Left hindlimb (tissue), 1 donor: ENCODE measurements at regions not wholly inside any gene's neighbourhood (a gene's known extent, or its start where the extent isn't known, plus 50 kb on each side); places are given as distances from the start of the nearest gene placed in this dataset.
"Not testable (repeated sequence)": the region's sequence is repeated elsewhere in the genome, so short reads cannot be mapped to it uniquely, and the experiment has no call there.

ENCODE experiments used
- DNase-seq: peaks from one replicate; pipeline ENCODE4 v3.0.0-alpha.2; 2018

- DNase-seq: no peak
Observed at GRCh38 chr20:55038684-55039083, 563.3 kb downstream of the DOK5 start.

- no peak for DNase-seq
Observed at GRCh38 chr20:55031971-55032370, 556.6 kb downstream of the DOK5 start.

- DNase-seq: no peak
Observed at GRCh38 chr20:55014766-55015165, 539.4 kb downstream of the DOK5 start.

DNA sequence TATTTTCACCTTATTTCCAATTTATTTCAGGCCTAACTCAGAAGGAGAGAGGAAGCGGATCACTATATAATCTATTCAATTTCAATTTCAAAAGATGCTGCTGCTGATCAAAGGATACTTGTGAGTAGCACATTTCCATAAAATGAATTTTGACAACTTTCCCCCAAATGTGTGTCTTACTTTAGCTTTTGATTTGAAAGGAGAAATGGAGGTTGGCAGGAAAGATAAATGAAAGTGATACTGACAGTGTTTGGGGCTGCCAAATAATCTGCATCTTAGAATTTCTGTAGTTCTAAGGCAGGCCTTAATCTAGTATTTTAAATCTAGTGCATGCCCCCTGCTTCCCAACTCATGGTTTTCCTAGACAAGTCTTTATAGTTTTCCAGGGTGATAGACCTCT lies 535.4 kb downstream of the DOK5 start:
- DNase-seq: no peak

GRCh38 chr20:55009066-55009465 lies 533.7 kb downstream of the DOK5 start:
- no peak for DNase-seq

DNA sequence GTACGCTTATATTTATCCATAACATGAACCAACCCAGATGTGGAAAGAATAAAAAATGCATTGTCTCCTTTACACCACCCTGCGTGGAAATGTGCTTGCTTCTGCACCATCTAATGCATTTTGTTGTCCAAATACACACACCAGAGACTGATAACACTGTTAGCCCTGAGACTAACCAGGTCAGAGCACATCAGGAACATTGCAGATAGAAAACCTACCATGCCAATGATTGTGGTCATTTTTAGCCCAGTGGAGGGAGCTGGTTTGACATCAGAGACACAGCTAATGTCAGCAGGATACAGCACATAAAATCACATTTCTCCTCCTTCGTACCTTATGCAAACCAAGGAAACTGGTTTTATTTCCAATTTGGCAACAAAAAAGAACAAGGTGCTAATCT lies 528.7 kb downstream of the DOK5 start:
- DNase-seq: no peak

GRCh38 chr20:54995553-54995952 lies 520.2 kb downstream of the DOK5 start:
- DNase-seq: no peak

DNA sequence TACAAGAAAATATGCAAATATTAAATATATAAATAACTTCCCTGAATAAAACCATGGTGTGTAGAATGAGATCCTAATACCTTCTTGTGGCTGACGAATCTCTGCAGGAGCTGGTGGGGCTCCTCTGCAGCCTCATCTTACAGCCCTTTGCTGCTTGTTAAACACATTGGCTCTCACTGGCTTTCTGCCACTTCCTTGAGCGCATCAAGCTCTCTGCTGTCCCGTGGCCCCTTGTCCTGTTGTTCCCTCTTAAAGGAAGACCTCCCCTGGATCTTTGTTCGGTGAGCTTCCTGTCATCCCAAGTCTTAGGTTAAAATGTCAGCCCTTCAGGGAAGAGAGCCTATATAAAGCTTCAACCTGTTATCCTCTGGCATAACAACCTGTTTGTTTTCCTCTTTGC lies 519.6 kb downstream of the DOK5 start:
- no peak for DNase-seq

GRCh38 chr20:54985091-54985490 lies 509.7 kb downstream of the DOK5 start:
- no peak for DNase-seq

GRCh38 chr20:54984104-54984448 lies 508.7 kb downstream of the DOK5 start:
- no peak for DNase-seq

DNA sequence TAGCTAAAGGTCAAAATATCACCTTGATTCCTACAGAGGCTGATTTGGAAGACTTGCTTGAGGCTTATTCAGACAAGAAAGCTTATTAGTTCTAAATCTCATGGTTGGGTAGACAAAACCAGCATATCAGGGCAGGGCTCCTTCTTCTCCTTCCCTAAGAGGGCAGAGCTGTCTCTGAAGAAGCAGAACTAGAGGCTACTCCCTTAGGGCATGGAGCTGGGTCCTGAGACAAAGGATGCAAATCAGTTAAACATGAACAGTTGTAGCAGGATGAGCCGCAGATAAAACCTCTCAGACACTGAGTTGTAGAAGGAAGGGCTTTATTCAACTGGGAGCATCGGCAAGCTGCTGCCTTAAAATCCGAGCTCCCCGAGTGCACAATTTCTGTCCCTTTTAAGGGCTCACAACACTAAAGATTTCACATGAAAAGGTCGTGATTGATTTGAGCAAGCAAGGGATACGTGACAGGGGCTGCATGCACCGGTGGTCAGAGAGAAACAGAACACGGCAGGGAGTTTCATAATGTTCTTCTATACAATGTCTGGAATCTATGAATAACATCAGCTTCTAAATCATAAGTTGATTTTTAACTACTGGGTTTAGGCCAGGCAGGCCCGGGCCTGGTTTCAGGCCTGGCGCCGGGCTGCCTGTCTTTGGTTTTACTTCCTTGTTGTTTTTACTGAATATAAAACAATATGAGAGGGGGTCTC lies 508.2 kb downstream of the DOK5 start:
- not testable (repeated sequence) for DNase-seq

- no peak for DNase-seq
Observed at GRCh38 chr20:54981175-54981574, 505.8 kb downstream of the DOK5 start.

DNA sequence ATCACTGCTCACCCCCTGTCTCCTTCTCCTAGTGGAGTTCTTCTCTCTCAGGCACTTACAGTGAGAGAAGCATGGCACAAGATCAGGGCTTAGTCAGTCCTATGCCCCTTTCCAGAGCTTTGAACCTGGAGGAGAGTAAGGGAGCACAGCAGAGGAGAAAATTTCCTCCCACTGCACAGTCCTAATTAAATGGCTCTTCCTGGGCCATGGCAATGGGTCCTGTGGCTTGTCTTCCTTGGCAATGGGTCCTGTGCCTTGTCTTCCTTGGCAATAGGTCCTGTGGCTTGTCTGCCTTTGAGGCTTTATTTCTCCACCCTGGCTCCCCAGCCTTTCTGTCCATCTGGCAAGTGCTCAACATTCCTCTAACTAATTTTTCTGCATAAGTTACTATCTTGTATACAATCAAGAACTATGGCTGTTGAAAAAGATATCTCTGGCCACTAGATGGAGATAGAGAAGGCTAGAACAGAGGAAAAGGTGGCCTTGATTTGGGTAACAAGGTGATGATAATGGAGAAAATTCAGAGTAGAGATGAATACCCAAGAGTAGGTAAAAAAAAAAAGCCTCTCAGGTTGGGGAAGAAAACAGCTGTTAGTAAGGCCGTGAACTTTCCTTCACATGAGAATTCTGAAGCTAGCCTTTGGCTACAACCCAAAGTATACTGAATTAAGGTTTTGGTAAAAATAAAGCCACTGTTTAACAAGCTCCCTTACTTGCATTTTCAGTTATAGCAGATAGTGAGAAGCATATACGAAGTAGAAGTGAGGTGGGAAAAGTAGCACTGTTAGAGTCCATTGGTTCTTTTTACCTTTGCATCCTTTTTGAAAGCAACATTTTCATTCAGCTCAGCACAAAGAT lies 504.9 kb downstream of the DOK5 start:
- DNase-seq: no peak

- no peak for DNase-seq
Observed at GRCh38 chr20:54950304-54950703, 474.9 kb downstream of the DOK5 start.

DNA sequence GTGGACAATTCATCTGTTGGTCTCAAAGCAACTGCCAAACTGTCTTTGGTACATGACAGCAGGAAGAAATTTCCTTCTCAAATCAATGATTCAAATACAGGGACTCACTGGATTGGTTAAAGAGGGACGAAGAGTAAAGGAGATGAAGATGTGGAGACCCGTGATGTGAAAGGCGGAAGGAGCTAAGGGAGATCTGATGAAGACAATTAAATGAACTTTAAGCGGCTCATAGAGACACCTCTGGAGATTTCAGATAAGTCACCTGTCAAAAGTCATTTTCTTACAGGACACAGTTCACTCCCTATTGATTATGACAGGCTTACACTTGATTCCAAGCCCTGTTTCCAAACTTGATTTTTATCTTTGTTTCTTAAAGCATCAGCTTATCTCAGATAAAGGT lies 466.3 kb downstream of the DOK5 start:
- DNase-seq: no peak

DNA sequence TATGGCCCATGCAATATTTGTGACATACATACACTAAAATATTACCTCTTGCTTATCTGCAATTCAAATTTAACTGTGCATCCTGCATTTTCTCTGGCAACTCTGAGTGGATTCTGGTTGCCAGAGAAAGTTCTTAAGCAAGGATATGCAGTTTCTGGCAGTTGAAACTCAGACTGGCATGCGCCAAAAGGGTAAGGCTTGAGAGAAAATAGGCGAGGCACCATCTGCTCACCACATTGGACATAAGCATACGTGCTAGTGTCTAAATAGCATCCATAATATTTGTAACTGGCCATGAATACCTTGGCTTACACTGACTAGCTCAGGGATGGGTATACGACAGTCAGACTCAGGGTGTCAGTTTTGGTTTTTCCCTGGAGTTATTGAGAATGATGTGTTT lies 465.1 kb downstream of the DOK5 start:
- no peak for DNase-seq

DNA sequence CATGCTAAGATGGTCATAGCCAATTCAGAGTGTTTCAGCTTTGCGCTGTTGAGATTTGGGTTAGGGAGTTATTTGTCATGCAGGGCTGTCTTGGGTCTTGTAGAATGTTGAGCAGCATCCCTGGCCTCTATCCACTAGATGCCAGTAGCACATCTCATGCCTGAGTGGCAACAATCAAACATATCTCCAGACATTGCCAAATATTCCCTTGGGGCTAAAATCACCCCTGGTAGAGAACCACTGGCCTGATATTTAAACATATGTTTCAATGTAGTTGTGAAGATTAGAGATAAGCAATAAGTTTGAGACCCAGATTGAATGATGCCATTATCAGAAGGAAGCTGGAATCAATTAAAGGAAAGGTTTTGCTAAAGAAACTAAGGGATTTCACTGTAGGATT lies 463.3 kb downstream of the DOK5 start:
- no peak for DNase-seq

GRCh38 chr20:54933212-54933904 lies 458.0 kb downstream of the DOK5 start:
- DNase-seq: no peak

- DNase-seq: no peak
Observed at GRCh38 chr20:54929191-54929590, 453.8 kb downstream of the DOK5 start.

DNA sequence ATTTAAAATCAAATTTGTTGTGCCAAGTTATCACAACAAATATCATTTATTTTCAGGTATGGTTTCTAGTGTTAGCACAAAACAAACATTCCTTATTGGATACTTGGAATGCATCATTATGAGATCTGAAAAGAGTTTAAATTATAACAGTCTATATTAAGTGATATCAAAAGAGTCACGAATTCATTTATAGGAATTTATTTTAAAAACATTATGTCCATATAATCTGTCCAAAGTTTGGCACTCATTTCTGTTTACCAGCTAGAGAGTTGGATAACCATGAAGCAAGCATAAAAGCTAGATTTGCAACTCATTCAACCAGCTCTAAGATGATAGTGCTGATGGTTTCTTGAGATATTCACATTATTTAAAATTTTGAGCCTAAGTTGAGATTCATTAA lies 453.2 kb downstream of the DOK5 start:
- DNase-seq: no peak

DNA sequence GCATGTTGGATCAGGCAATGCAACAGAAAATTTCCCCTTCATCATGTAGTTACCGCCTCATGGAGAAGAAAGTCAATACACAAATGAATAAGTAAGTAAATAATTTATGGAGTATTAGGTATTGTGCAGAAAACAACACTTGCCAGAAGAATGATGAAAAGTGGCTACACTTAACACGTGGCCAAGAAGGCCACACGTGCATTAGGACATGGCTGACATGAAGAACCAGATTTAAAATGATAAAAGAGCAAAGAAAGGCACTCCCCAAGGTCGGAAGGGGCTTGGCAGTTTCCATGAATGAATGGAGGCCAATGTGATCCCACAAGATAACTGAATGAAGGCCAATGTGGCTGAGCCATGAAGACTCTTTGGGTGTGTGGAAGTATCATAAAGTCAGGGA lies 447.2 kb downstream of the DOK5 start:
- no peak for DNase-seq

DNA sequence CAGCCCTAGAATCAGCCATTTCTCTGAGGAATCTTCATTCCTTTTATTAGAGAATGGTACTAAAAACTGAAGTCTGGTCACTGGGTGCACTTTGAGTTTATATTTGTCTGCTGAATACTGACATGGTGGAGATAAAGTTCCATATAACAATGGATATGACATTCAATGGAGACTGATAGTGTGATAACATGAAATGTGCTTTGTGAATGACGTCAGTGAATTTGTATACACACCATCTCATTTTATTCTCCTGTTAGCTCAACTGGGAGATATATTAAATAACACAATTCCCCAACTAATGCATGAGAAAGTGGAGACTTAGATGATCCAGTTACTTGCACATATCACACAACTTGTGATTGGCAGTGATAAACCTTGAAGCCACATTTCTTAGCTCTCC lies 446.7 kb downstream of the DOK5 start:
- no peak for DNase-seq

GRCh38 chr20:54920491-54920890 lies 445.1 kb downstream of the DOK5 start:
- no peak for DNase-seq

- not testable (repeated sequence) for DNase-seq
Observed at GRCh38 chr20:54918993-54919392, 443.6 kb downstream of the DOK5 start.
